Stimulated activated CD8-positive, alpha-beta memory T cell treated with anti-CD3 and anti-CD28 coated beads, Interleukin-12 subunit alpha, Interleukin-12 subunit beta, amount 100 ng/mL, for 24 hours (primary cell): ENCODE measurements at regions not wholly inside any gene's neighbourhood (a gene's known extent, or its start where the extent isn't known, plus 50 kb on each side); places are given as distances from the start of the nearest gene placed in this dataset.
"Not testable (repeated sequence)": the region's sequence is repeated elsewhere in the genome, so short reads cannot be mapped to it uniquely, and the experiment has no call there.

Source experiments
- DNase-seq: peaks from one replicate; pipeline ENCODE4 v3.0.0-alpha.2; 2020; ENCODE audit errors: extremely low read depth

GRCh38 chr15:35929740-35930444 lies 383.9 kb upstream of the DPH6 start:
- no peak for DNase-seq

DNA sequence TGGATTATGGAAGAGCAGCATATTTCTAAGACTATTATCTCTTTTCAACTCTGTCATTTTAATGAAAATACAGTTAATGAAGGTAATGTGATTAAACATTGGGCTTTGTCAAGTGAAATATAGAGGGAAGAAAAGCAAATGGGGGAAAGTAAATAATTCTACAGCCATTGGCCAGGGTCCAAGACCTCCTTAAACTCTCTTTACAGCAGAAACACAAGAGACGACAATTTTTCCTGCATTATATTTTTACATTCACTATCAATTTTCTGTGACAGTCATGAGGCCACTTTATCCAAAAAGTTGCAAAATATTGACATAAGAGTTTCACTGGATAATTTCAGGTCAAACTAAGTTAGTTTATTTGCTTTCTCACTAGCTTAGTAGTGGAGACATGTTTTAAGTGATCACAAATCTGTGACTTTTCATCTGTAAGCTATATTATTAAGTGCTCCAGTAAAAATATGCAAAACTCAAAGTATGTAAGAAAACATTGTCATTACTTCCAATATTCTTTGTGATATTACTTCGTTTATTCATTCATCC lies 385.9 kb upstream of the DPH6 start:
- no peak for DNase-seq

GRCh38 chr15:35932531-35932930 lies 386.6 kb upstream of the DPH6 start:
- DNase-seq, result no peak

DNA sequence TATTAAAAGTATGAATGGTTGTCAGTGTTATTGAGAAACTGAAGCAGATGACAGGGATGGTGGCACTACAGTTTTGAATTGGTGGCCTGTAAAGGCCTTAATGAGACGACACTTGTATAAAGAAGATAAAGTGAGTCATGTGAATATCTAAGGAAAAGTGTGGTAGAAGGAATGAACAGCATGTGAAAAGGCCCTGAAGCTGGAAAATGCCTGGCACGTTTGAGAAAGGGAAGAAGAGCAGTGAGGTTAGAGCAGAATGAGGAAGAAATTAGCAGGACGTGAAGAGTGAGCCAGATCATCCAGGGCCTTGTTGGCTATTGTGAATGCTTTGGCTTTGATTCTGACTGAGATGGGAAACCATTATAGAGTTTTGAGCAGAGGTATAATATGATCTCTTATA lies 387.6 kb upstream of the DPH6 start:
- no peak for DNase-seq

DNA sequence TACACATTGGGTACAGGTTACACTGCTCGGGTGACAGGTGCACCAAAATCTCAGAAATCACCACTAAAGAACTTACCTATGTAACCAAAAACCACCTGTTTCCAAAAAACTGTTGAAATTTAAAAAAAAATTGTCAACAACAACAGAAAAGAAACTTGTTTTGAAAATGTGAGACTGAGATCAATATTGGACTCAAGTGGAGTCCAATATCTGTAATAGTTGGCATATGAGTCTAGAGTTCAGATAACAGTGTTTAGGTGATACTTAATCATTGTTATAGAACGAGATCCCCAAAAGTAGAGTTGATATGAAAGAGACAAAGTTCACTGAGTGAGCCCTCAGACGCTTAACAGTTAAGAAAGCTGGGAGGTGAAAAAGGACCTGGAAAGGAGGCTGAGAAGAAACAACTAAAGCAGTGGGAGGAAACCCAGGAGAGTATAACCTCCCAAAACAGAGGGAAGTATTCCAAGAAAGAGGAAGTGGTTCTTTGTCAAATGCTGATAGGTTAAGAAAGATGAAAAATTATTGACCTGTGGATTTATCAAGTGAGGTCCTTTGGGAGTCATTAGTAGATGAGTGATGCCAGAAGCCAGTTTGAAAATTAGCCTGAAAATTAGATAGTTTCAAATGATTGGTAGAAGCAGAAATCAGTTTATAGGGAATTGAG lies 388.6 kb upstream of the DPH6 start:
- no peak for DNase-seq

GRCh38 chr15:35936284-35936683 lies 390.3 kb upstream of the DPH6 start:
- DNase-seq, result no peak

DNA sequence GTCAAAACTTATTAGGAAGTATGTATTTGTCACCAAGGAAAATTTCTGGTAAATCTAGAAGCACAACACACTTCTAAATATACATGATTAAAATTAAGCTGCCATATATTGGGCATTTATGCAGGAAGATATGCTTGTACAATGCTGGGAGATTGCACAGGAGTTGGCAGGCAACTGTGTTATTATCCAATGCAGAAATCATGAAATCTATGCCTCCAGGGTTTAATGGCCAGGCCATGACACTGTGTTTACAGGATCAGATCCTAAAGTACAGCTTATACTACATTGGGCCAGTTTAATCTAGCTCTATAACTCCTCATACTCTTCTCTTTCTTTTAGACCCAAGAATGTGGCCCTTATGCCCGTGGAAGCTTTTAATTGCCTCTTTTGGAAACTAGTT lies 391.4 kb upstream of the DPH6 start:
- DNase-seq, result no peak

GRCh38 chr15:35944945-35945585 lies 399.1 kb upstream of the DPH6 start:
- no peak for DNase-seq

GRCh38 chr15:35953424-35953823 lies 407.5 kb upstream of the DPH6 start:
- DNase-seq, result no peak

GRCh38 chr15:35956056-35956455 lies 410.1 kb upstream of the DPH6 start:
- DNase-seq, result no peak

DNA sequence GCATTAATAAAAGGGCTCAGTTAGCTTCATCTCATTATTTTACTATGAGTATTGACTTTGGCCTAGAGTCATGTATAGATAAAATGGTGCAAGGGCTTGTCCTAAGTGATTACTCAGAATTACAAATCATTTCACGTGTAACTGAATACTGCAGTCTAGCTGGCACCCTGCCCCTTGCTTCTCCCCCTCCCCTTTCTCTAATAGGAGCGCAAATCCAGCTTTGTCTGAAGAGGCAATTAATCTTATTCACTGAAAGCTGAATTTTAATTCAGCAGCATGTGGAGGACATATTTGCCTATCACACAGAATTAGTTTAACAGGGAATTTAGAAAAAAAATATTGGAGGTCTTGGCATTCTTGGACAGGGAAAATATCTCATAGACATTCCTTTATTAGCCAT lies 412.1 kb upstream of the DPH6 start:
- DNase-seq, result no peak

DNA sequence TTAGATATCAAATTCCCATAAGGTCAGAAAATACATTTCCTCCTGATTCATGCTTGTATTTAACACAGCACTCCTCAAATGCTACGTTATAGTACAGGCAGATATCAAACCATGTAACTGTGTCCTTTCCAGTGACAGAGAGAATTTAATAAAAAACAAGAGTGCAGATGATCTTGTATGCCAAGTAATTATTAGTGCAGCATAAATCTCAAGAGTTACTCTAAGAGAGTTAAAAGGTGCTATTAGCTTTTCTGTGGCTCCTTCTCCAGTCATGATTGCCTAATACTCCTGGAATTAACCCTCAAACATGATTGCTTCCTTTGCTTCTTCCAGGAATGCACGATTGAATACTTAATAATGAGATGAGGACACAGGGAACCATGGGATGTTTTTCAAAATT lies 413.0 kb upstream of the DPH6 start:
- DNase-seq, result no peak

DNA sequence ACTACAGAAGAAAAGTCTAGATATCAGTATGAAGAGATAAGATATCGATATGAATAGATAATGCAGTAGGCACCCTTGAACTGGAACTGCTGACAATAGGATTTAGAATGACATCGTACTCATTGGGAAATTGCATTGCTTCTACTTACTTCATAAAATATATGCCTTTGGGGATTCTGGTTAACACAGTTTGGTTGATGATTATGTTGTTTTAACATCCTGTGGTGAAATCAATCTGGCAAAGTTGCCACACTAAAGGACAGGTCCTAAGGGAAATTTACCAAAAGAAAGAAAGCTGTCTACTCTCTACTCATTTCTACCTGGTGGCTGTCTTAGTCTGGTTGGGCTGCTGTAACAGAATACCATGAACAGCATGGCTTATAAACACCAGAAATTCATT lies 417.4 kb upstream of the DPH6 start:
- no peak for DNase-seq

- no peak for DNase-seq
Measured at GRCh38 chr15:35966781-35967180, 420.8 kb upstream of the DPH6 start.

- not testable (repeated sequence) for DNase-seq
Measured at GRCh38 chr15:35967968-35968367, 422.0 kb upstream of the DPH6 start.

- no peak for DNase-seq
Measured at GRCh38 chr15:35973029-35973428, 427.1 kb upstream of the DPH6 start.

- DNase-seq, result no peak
Measured at GRCh38 chr15:35974052-35974451, 428.1 kb upstream of the DPH6 start.

- no peak for DNase-seq
Measured at GRCh38 chr15:35975941-35976340, 430.0 kb upstream of the DPH6 start.

GRCh38 chr15:35979608-35980007 lies 433.6 kb upstream of the DPH6 start:
- no peak for DNase-seq

DNA sequence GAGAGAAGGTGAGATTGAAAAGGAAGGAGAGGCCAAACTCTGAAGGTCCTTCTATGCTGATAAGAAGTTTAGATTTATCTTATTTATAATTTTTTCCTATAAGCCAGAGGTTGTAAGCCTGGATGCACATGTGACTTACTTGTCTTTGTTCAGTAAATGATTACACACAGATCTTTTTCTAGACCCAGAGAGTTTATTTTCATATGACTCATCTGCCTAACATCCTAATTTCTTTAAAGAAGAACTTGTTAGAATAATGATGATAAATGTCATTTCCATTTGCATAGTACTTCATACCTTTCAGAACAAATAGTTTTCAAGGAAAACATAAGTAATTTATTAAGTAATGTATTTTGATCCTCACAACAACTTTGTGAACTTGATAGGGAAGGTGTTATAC lies 434.8 kb upstream of the DPH6 start:
- no peak for DNase-seq

GRCh38 chr15:35986191-35986721 lies 440.3 kb upstream of the DPH6 start:
- no peak for DNase-seq

GRCh38 chr15:35987056-35987455 lies 441.1 kb upstream of the DPH6 start:
- no peak for DNase-seq

DNA sequence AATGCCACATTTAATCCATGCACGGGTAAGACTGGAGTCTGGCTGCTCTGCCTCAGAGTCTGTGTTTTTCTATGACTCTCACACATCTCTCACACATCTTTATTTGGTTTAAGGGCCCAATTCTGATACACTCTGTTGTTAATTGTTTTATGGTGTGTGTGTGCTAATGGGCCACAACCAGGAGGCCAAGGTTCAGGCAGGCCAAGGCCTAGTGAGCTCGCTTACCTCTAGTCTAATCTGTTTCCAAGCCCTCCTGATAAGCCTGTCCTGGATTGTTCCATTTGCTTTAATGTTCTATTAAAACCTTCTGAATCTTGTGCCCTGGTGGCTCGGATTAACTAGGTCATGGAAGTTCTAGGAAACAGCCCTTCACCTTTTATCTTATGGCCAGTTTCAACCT lies 445.4 kb upstream of the DPH6 start:
- DNase-seq, result no peak
